ENCODE measurements at regions not wholly inside any gene's neighbourhood (a gene's known extent, or its start where the extent isn't known, plus 50 kb on each side); places are given as distances from the start of the nearest gene placed in this dataset.

GRCh38 chr12:115541891-115542421 lies 735.5 kb downstream of the MED13L start:
- Histone ChIP-seq H3K4me3 (no peak overlapping the region), H3K9ac (ENCODE audit: insufficient read depth in 1 of 2, low read depth in 2 of 2, low read length in 2 of 2) (no peak overlapping the region), H3K36me3 (ENCODE audit: control insufficient read depth, insufficient read depth, low read length) (no peaks in the 10 kb centered on the region), H3K9me3 (replicated peaks; ENCODE audit: control insufficient read depth, insufficient read depth, low read depth, low read length) (no peaks in the 10 kb centered on the region), H3K79me2 (ENCODE audit: control insufficient read depth, insufficient read depth, low read length) (no peaks in the 10 kb centered on the region), H4K20me1 (replicated peaks; ENCODE audit: control insufficient read depth, insufficient read depth, low read length) (no peaks in the 10 kb centered on the region), H3K4me1 (replicated peaks in 1 of 2; ENCODE audit: control insufficient read depth in 2 of 2, insufficient read depth in 2 of 2, low read length in 2 of 2) (no peaks in the 10 kb centered on the region), H3K27me3 (ENCODE audit: control insufficient read depth in 2 of 2, insufficient read depth in 2 of 2, low read length in 2 of 2) (no peaks in the 10 kb centered on the region), H3K9me1 (ENCODE audit: control insufficient read depth, insufficient read depth, low read length) (no peaks in the 10 kb centered on the region), H3K4me2 (ENCODE audit: insufficient read depth, low read length) (no peak overlapping the region), H3K27ac (ENCODE audit: extremely low read depth, low read depth, low read length) (no peak overlapping the region), H2AFZ (ENCODE audit: low read depth, low read length) (no peak overlapping the region)
- ChIA-PET POLR2A (interaction anchor here (0.6 to 0.7 kb wide), 2 partner anchors 1374 to 1861 kb away, joined by 3 to 4 read pairs; no protein-coding TSS in a partner anchor), CTCF (ENCODE audit: low intra/inter-chr PET ratio) (no interaction called here)
- BruUV-seq (replicated peaks), result no TSS peak
- in situ Hi-C loops (cut with MboI), result no loop called here
- DNase-seq (ENCODE audit: extremely low read depth in 1 of 4, low spot score in 3 of 4), result no peak
- no peak for ATAC-seq
- intact Hi-C loops (cut with micrococcal nuclease), result no loop called here
- WGBS (ENCODE audit: insufficient coverage, low coverage, missing lambda C conversion rate), result 0% methylated on average over 5 of the region's 5 CpGs
- FAIRE-seq, result no peak
- TF ChIP-seq TFE3 (CRISPR knock-in tag; IDR thresholded peaks at IDR 0.05), result no peak
- no peak for TF ChIP-seq YY1 (IDR thresholded peaks at IDR 0.05; ENCODE audit: borderline replicate concordance in 1 of 3, control insufficient read depth in 1 of 3, extremely low read depth in 1 of 3, insufficient read depth in 3 of 3, insufficient read length in 1 of 3, insufficient replicate concordance in 2 of 3, low read depth in 1 of 3, low read length in 2 of 3)
- TF ChIP-seq, protein P1, sequence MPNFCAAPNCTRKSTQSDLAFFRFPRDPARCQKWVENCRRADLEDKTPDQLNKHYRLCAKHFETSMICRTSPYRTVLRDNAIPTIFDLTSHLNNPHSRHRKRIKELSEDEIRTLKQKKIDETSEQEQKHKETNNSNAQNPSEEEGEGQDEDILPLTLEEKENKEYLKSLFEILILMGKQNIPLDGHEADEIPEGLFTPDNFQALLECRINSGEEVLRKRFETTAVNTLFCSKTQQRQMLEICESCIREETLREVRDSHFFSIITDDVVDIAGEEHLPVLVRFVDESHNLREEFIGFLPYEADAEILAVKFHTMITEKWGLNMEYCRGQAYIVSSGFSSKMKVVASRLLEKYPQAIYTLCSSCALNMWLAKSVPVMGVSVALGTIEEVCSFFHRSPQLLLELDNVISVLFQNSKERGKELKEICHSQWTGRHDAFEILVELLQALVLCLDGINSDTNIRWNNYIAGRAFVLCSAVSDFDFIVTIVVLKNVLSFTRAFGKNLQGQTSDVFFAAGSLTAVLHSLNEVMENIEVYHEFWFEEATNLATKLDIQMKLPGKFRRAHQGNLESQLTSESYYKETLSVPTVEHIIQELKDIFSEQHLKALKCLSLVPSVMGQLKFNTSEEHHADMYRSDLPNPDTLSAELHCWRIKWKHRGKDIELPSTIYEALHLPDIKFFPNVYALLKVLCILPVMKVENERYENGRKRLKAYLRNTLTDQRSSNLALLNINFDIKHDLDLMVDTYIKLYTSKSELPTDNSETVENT (CRISPR knock-in tag; IDR thresholded peaks at IDR 0.05), result no peak
- no peak for TF ChIP-seq EP400 (IDR thresholded peaks at IDR 0.05)
- no peak for TF ChIP-seq HDAC3 (IDR thresholded peaks at IDR 0.05; ENCODE audit: borderline replicate concordance, partially characterized antibody)
- no peak for TF ChIP-seq ZNF143 (CRISPR knock-in tag; IDR thresholded peaks at IDR 0.05)
- TF ChIP-seq, protein P2, sequence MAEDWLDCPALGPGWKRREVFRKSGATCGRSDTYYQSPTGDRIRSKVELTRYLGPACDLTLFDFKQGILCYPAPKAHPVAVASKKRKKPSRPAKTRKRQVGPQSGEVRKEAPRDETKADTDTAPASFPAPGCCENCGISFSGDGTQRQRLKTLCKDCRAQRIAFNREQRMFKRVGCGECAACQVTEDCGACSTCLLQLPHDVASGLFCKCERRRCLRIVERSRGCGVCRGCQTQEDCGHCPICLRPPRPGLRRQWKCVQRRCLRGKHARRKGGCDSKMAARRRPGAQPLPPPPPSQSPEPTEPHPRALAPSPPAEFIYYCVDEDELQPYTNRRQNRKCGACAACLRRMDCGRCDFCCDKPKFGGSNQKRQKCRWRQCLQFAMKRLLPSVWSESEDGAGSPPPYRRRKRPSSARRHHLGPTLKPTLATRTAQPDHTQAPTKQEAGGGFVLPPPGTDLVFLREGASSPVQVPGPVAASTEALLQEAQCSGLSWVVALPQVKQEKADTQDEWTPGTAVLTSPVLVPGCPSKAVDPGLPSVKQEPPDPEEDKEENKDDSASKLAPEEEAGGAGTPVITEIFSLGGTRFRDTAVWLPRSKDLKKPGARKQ (CRISPR knock-in tag; IDR thresholded peaks at IDR 0.05), result no peak
- TF ChIP-seq, protein P3, sequence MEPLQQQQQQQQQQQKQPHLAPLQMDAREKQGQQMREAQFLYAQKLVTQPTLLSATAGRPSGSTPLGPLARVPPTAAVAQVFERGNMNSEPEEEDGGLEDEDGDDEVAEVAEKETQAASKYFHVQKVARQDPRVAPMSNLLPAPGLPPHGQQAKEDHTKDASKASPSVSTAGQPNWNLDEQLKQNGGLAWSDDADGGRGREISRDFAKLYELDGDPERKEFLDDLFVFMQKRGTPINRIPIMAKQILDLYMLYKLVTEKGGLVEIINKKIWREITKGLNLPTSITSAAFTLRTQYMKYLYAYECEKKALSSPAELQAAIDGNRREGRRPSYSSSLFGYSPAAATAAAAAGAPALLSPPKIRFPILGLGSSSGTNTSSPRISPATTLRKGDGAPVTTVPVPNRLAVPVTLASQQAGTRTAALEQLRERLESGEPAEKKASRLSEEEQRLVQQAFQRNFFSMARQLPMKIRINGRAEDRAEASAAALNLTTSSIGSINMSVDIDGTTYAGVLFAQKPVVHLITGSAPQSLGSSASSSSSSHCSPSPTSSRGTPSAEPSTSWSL (CRISPR knock-in tag; IDR thresholded peaks at IDR 0.05; ENCODE audit: borderline replicate concordance), result no peak
- no peak for TF ChIP-seq TAF15 (IDR thresholded peaks at IDR 0.05; ENCODE audit: low read depth, low read length)
- no peak for TF ChIP-seq ZNF384 (IDR thresholded peaks at IDR 0.05; ENCODE audit: low read depth, low read length)
- TF ChIP-seq TCF15 (CRISPR knock-in tag; IDR thresholded peaks at IDR 0.05), result no peak
- no peak for TF ChIP-seq NFATC3 (IDR thresholded peaks at IDR 0.05)

All from K562 (cell line).